GM23248 (cell line): ENCODE measurements at regions not wholly inside any gene's neighbourhood (a gene's known extent, or its start where the extent isn't known, plus 50 kb on each side); places are given as distances from the start of the nearest gene placed in this dataset.

Experiments used
- DNase-seq: peaks from one replicate; pipeline ENCODE4 v3.0.0-alpha.2; 2015
- H2AFZ ChIP-seq: fragments of 200-600 bp; sonication (generic); 2 replicates; pipeline ENCODE4 v1.6.1; 2016; ENCODE audit warnings: antibody characterized with exemption
- H3F3A ChIP-seq: fragments of 200-600 bp; sonication (generic); 2 replicates; pipeline ENCODE4 v1.6.1; 2016; ENCODE audit warnings: mild to moderate bottlenecking, antibody characterized with exemption, mixed run types; ENCODE audit not compliant: insufficient read depth
- H3K27ac ChIP-seq: fragments of 200-600 bp; sonication (generic); 2 replicates; pipeline ENCODE4 v1.5.1; 2016; ENCODE audit warnings: mild to moderate bottlenecking
- H3K27me3 ChIP-seq: fragments of 200-600 bp; sonication (generic); replicated peaks from 2 replicates; pipeline ENCODE4 v1.6.1; 2016; ENCODE audit warnings: mild to moderate bottlenecking; ENCODE audit not compliant: insufficient read depth
- H3K36me3 ChIP-seq: fragments of 200-600 bp; sonication (generic); 2 replicates; pipeline ENCODE4 v1.6.1; 2016; ENCODE audit warnings: low read depth, mild to moderate bottlenecking
- H3K4me1 ChIP-seq: fragments of 200-600 bp; sonication (generic); 2 replicates; pipeline ENCODE4 v1.6.1; 2016; ENCODE audit warnings: mild to moderate bottlenecking; ENCODE audit not compliant: insufficient read depth
- H3K4me2 ChIP-seq: fragments of 200-600 bp; sonication (generic); one replicate; pipeline ENCODE4 v1.6.1; 2016; ENCODE audit warnings: mild to moderate bottlenecking; ENCODE audit not compliant: unreplicated experiment
- H3K4me3 ChIP-seq: fragments of 200-600 bp; sonication (generic); 2 replicates; pipeline ENCODE4 v1.5.1; 2016; ENCODE audit warnings: mild to moderate bottlenecking
- H3K79me2 ChIP-seq: fragments of 200-600 bp; sonication (generic); 2 replicates; pipeline ENCODE4 v1.6.1; 2016; ENCODE audit warnings: mild to moderate bottlenecking; ENCODE audit not compliant: insufficient read depth
- H3K9ac ChIP-seq: fragments of 200-600 bp; sonication (generic); 2 replicates; pipeline ENCODE4 v1.6.1; 2016; ENCODE audit warnings: mild to moderate bottlenecking
- H3K9me2 ChIP-seq: fragments of 200-600 bp; sonication (generic); 2 replicates; pipeline ENCODE4 v1.6.1; 2016; ENCODE audit warnings: mixed run types, mild to moderate bottlenecking, moderate library complexity; ENCODE audit not compliant: insufficient read depth
- H3K9me3 ChIP-seq: fragments of 200-600 bp; sonication (generic); one replicate; pipeline ENCODE4 v1.6.1; 2017; ENCODE audit warnings: low read depth
- H4K20me1 ChIP-seq: fragments of 200-600 bp; sonication (generic); 2 replicates; pipeline ENCODE4 v1.6.0; 2016; ENCODE audit not compliant: insufficient read depth
- EZH2 ChIP-seq: fragments of 200-600 bp; sonication (generic); IDR thresholded peaks from 2 replicates; pipeline ENCODE4 v1.6.1; 2018; ENCODE audit warnings: antibody characterized with exemption, mild to moderate bottlenecking; ENCODE audit not compliant: insufficient read depth, poor library complexity, severe bottlenecking
- EZH2phosphoT487 ChIP-seq: fragments of 200-600 bp; sonication (generic); IDR thresholded peaks from 2 replicates; pipeline ENCODE4 v1.6.1; 2018; ENCODE audit warnings: antibody characterized with exemption, moderate library complexity, mild to moderate bottlenecking, low read depth; ENCODE audit not compliant: insufficient read depth
- WGBS, 2 experiments: methylation state at CpG; one replicate each; pipeline ENCODE4 v1.1.6; 2015 to 2017; ENCODE audit warnings: low lambda C conversion rate in 2 of 2, low coverage in 1 of 2; ENCODE audit errors: missing lambda C conversion rate in 2 of 2; 5-methylcytosine and 5-hydroxymethylcytosine counted together
- in situ Hi-C: fragments of 300-500 bp; cut with MboI; formaldehyde crosslinking; loops from 2 replicates; pipeline ENCODE4 v1.15.0; 2020

DNA sequence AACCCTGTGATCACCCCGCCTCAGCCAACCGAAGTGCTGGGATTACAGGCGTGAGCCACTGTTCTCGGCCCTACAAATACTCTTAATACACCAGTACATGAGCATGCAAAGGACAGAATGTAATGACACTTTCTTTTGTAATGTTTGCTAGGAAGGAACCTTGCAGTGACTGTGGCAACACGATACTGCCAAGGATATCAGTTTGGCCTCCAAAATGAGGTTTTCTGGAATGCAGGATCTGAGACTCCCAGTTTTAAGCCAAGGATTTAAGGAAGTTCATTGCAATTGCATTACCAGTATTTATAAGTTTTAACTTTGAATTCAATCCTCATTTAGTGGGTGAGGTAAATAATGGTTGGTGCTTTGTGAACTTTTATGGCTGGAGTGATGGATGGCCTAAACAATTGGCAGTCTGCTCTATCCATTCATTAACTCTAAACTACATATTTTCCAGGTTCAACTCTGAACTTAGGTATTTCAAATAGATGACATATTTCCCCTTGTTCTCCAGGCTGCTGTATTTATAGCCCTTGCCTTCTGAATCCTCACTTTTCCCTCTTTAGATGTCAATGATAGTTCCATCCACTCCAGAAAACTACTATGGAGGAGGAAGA is 330.3 kb downstream of the C11orf87 start:
- 47 to 53% methylated on average over 5 of the region's 5 CpGs for WGBS, 2 experiments
- Histone ChIP-seq H3K36me3 (no peaks in the 10 kb centered on the region), H4K20me1 (no peaks in the 10 kb centered on the region), H3F3A (no peaks in the 10 kb centered on the region), H3K27me3 (no peaks in the 10 kb centered on the region; the same call in 1 of the 2 replicates), H3K9ac (no peak overlapping the region), H3K4me1 (no peaks in the 10 kb centered on the region), H2AFZ (no peak overlapping the region), H3K9me3 (no peaks in the 10 kb centered on the region), H3K4me3 (no peak overlapping the region), H3K4me2 (no peak overlapping the region), H3K9me2 (no peaks in the 10 kb centered on the region), H3K79me2 (no peaks in the 10 kb centered on the region), H3K27ac (no peak overlapping the region)
- in situ Hi-C loops, result no loop called here
- DNase-seq, result no peak
- no peak for TF ChIP-seq EZH2
- TF ChIP-seq EZH2phosphoT487, result no peak

DNA sequence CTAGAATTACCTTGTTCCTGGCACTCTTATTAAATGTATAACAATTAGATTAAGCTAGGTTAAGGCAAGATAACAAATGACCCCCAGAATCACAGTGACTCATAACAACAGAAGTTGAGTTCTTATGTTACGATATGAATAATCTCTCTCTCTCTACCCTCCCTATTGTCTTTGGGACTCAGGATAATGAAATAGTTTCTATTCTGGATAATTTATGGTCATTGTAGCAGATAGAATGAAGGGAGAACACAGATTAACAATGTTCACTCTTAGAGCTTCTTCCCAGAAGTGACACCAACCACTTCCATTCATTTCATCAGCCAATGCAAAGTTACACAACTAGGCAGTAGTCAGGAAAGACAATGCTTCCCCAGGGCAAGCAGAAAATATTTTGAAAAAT is 334.5 kb downstream of the C11orf87 start:
- no peak for TF ChIP-seq EZH2
- no peak for TF ChIP-seq EZH2phosphoT487
- Histone ChIP-seq H3K4me2 (no peak overlapping the region), H3K9me3 (no peaks in the 10 kb centered on the region), H3K27ac (no peak overlapping the region), H3K79me2 (no peaks in the 10 kb centered on the region), H3K36me3 (no peaks in the 10 kb centered on the region), H4K20me1 (no peaks in the 10 kb centered on the region), H3K27me3 (peaks cover 9% of the 10 kb centered on the region; the same call in 1 of the 2 replicates), H2AFZ (no peak overlapping the region), H3K4me1 (no peaks in the 10 kb centered on the region), H3K4me3 (no peak overlapping the region), H3K9ac (no peak overlapping the region), H3K9me2 (no peaks in the 10 kb centered on the region), H3F3A (no peaks in the 10 kb centered on the region)
- in situ Hi-C loops, result no loop called here
- DNase-seq, result no peak
- WGBS, 2 experiments, result 85 to 95% methylated on average over 1 of the region's 1 CpG

DNA sequence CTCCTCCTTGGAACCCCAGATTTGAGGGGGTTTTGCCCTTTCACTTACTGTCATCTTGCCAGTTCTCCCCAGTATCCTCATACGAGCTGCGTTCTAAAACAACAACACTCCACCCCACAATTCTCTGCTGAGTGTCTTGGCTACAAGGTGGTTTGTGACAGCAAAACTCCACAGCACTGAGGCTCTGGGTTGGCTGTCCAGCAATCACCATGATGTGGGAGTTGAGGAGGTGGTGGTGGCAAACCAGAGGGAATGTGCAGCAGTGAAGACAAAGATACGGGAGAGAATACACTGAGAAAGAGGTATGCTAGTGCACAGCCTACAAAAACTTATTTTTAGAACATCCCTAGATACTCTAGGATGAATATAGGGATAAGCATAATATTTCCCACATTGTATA is 335.0 kb downstream of the C11orf87 start:
- Histone ChIP-seq H3K79me2 (no peaks in the 10 kb centered on the region), H3K9ac (no peak overlapping the region), H3K4me1 (no peaks in the 10 kb centered on the region), H2AFZ (no peak overlapping the region), H3K4me3 (no peak overlapping the region), H3K27me3 (peaks cover 9% of the 10 kb centered on the region; the same call in 1 of the 2 replicates), H3K36me3 (no peaks in the 10 kb centered on the region), H3F3A (no peaks in the 10 kb centered on the region), H3K4me2 (no peak overlapping the region), H3K9me2 (no peaks in the 10 kb centered on the region), H3K9me3 (no peaks in the 10 kb centered on the region), H3K27ac (no peak overlapping the region), H4K20me1 (no peaks in the 10 kb centered on the region)
- in situ Hi-C loops, result no loop called here
- 43 to 54% methylated on average over 3 of the region's 3 CpGs for WGBS, 2 experiments
- no peak for DNase-seq
- TF ChIP-seq EZH2 (no peak), EZH2phosphoT487 (no peak)

DNA sequence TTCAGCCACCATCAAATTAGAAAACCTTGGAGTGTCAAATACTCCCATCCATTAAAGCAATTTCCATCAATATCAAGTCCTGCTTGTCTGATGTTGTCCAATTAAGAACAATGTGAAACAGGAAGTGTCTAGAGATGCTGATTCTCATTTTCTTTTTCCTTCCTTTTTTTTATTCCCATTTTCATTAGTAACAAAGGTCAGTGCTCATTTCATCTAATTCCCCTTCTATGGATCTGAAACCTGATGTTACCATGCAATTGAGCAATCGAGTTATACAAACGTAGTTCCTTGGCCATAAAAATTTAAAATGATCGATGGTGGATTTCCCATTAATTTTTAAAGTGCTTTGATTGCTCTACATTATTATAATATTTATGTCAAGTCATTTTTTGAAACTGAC is 330.6 kb upstream of the ZC3H12C start:
- TF ChIP-seq EZH2 (no peak), EZH2phosphoT487 (no peak)

More for the DNA sequence above, 330.6 kb upstream of the ZC3H12C start:
- no peaks in the 10 kb centered on the region for H3F3A ChIP-seq
- H3K36me3 ChIP-seq, result no peaks in the 10 kb centered on the region
- H3K4me1 ChIP-seq, result no peaks in the 10 kb centered on the region
- no peaks in the 10 kb centered on the region for H3K9me3 ChIP-seq
- H3K79me2 ChIP-seq, result no peaks in the 10 kb centered on the region
- DNase-seq, result no peak
- in situ Hi-C loops, result no loop called here
- no peak overlapping the region for H3K4me3 ChIP-seq
- H4K20me1 ChIP-seq, result no peaks in the 10 kb centered on the region
- no peak overlapping the region for H3K9ac ChIP-seq
- no peak overlapping the region for H3K4me2 ChIP-seq
- WGBS, 2 experiments, result 62 to 75% methylated on average over 3 of the region's 3 CpGs
- no peak overlapping the region for H2AFZ ChIP-seq
- H3K9me2 ChIP-seq, result no peaks in the 10 kb centered on the region
- no peak overlapping the region for H3K27ac ChIP-seq
- H3K27me3 ChIP-seq, result peaks cover 9% of the 10 kb centered on the region; the same call in 1 of the 2 replicates
